ENCODE measurements at regions not wholly inside any gene's neighbourhood (a gene's known extent, or its start where the extent isn't known, plus 50 kb on each side); places are given as distances from the start of the nearest gene placed in this dataset.

GRCh38 chr12:14247166-14247565 is 118.3 kb upstream of the ATF7IP start:
- H3K4me3 Mint-ChIP-seq = no peak overlapping the region
- peaks cover 3% of the 10 kb centered on the region for H3K4me1 Mint-ChIP-seq
- H3K36me3 Mint-ChIP-seq = peaks cover 8% of the 10 kb centered on the region
- no peak overlapping the region for H3K27ac Mint-ChIP-seq
- no peaks in the 10 kb centered on the region for H3K27me3 Mint-ChIP-seq
- DNase-seq = no peak
- peaks cover 11% of the 10 kb centered on the region for H3K9me3 Mint-ChIP-seq

- no peak overlapping the region for H3K4me3 Mint-ChIP-seq
- H3K4me1 Mint-ChIP-seq = peaks cover 3% of the 10 kb centered on the region
Observed at GRCh38 chr12:14249368-14249767, 116.1 kb upstream of the ATF7IP start.

GRCh38 chr12:14252697-14253096 is 112.8 kb upstream of the ATF7IP start:
- DNase-seq = no peak
- H3K27ac Mint-ChIP-seq = peak overlapping the region; percentile 48
- no peak overlapping the region for H3K4me3 Mint-ChIP-seq

More at GRCh38 chr12:14249368-14249767, 116.1 kb upstream of the ATF7IP start:
- no peaks in the 10 kb centered on the region for H3K27me3 Mint-ChIP-seq
- no peak overlapping the region for H3K27ac Mint-ChIP-seq
- peaks cover under 1% of the 10 kb centered on the region for H3K36me3 Mint-ChIP-seq
- peaks cover 4% of the 10 kb centered on the region for H3K9me3 Mint-ChIP-seq
- no peak for DNase-seq

GRCh38 chr12:14253496-14253895 is 112.0 kb upstream of the ATF7IP start:
- Mint-ChIP-seq H3K36me3 (peaks cover 16% of the 10 kb centered on the region), H3K9me3 (peaks cover 9% of the 10 kb centered on the region), H3K27ac (no peak overlapping the region), H3K4me3 (no peak overlapping the region), H3K4me1 (peaks cover 42% of the 10 kb centered on the region), H3K27me3 (no peaks in the 10 kb centered on the region)
- DNase-seq = no peak

More at GRCh38 chr12:14252697-14253096, 112.8 kb upstream of the ATF7IP start:
- Mint-ChIP-seq H3K36me3 (peaks cover 8% of the 10 kb centered on the region), H3K9me3 (peaks cover 5% of the 10 kb centered on the region), H3K27me3 (no peaks in the 10 kb centered on the region), H3K4me1 (peaks cover 34% of the 10 kb centered on the region)

GRCh38 chr12:14254781-14255180 is 110.7 kb upstream of the ATF7IP start:
- DNase-seq = no peak
- Mint-ChIP-seq H3K4me1 (peaks cover 49% of the 10 kb centered on the region), H3K27me3 (no peaks in the 10 kb centered on the region), H3K4me3 (no peak overlapping the region), H3K27ac (peak overlapping the region; percentile 96), H3K36me3 (peaks cover 26% of the 10 kb centered on the region), H3K9me3 (peaks cover 16% of the 10 kb centered on the region)

- H3K27ac Mint-ChIP-seq = peak overlapping the region; percentile 96
- DNase-seq = peak; percentile 21
- peak overlapping the region; percentile 40 for H3K4me3 Mint-ChIP-seq
- H3K36me3 Mint-ChIP-seq = peaks cover 28% of the 10 kb centered on the region
- H3K9me3 Mint-ChIP-seq = peaks cover 17% of the 10 kb centered on the region
- H3K27me3 Mint-ChIP-seq = no peaks in the 10 kb centered on the region
- peaks cover 51% of the 10 kb centered on the region for H3K4me1 Mint-ChIP-seq
Observed at GRCh38 chr12:14256121-14256520, 109.4 kb upstream of the ATF7IP start.

- peaks cover 17% of the 10 kb centered on the region for H3K9me3 Mint-ChIP-seq
- peak; percentile 72 for DNase-seq
- H3K27ac Mint-ChIP-seq = peak overlapping the region; percentile 96
- peaks cover 28% of the 10 kb centered on the region for H3K36me3 Mint-ChIP-seq
- peak overlapping the region; percentile 22 for H3K4me3 Mint-ChIP-seq
- H3K27me3 Mint-ChIP-seq = no peaks in the 10 kb centered on the region
- H3K4me1 Mint-ChIP-seq = peaks cover 51% of the 10 kb centered on the region
Observed at GRCh38 chr12:14256555-14257169, 108.8 kb upstream of the ATF7IP start.

- H3K27ac Mint-ChIP-seq = peak overlapping the region; percentile 96
- DNase-seq = no peak
- H3K27me3 Mint-ChIP-seq = no peaks in the 10 kb centered on the region
- H3K4me1 Mint-ChIP-seq = peaks cover 53% of the 10 kb centered on the region
- peaks cover 20% of the 10 kb centered on the region for H3K9me3 Mint-ChIP-seq
- H3K4me3 Mint-ChIP-seq = peak overlapping the region; percentile 48
- H3K36me3 Mint-ChIP-seq = peaks cover 30% of the 10 kb centered on the region
Observed at GRCh38 chr12:14257303-14257733, 108.2 kb upstream of the ATF7IP start.

- Mint-ChIP-seq H3K4me3 (peak overlapping the region; percentile 48), H3K36me3 (peaks cover 32% of the 10 kb centered on the region), H3K9me3 (peaks cover 21% of the 10 kb centered on the region), H3K4me1 (peaks cover 55% of the 10 kb centered on the region), H3K27me3 (no peaks in the 10 kb centered on the region), H3K27ac (peak overlapping the region; percentile 96)
- peak; percentile 80 for DNase-seq
Observed at GRCh38 chr12:14257734-14258574, 107.5 kb upstream of the ATF7IP start.

- Mint-ChIP-seq H3K27me3 (no peaks in the 10 kb centered on the region), H3K36me3 (peaks cover 32% of the 10 kb centered on the region), H3K4me3 (no peak overlapping the region), H3K27ac (peak overlapping the region; percentile 96), H3K9me3 (peaks cover 21% of the 10 kb centered on the region), H3K4me1 (peaks cover 55% of the 10 kb centered on the region)
- DNase-seq = no peak
Observed at GRCh38 chr12:14258575-14258940, 106.9 kb upstream of the ATF7IP start.

- H3K36me3 Mint-ChIP-seq = peaks cover 34% of the 10 kb centered on the region
- H3K4me3 Mint-ChIP-seq = no peak overlapping the region
- peaks cover 57% of the 10 kb centered on the region for H3K4me1 Mint-ChIP-seq
- no peaks in the 10 kb centered on the region for H3K27me3 Mint-ChIP-seq
- no peak for DNase-seq
- H3K27ac Mint-ChIP-seq = no peak overlapping the region
- peaks cover 23% of the 10 kb centered on the region for H3K9me3 Mint-ChIP-seq
Observed at GRCh38 chr12:14259481-14260010, 105.9 kb upstream of the ATF7IP start.

GRCh38 chr12:14260011-14260993 is 105.2 kb upstream of the ATF7IP start:
- DNase-seq = no peak
- no peaks in the 10 kb centered on the region for H3K27me3 Mint-ChIP-seq
- H3K36me3 Mint-ChIP-seq = peaks cover 32% of the 10 kb centered on the region
- H3K27ac Mint-ChIP-seq = no peak overlapping the region
- peaks cover 50% of the 10 kb centered on the region for H3K4me1 Mint-ChIP-seq
- no peak overlapping the region for H3K4me3 Mint-ChIP-seq
- peaks cover 20% of the 10 kb centered on the region for H3K9me3 Mint-ChIP-seq

GRCh38 chr12:14261096-14261495 is 104.4 kb upstream of the ATF7IP start:
- Mint-ChIP-seq H3K27me3 (no peaks in the 10 kb centered on the region), H3K36me3 (peaks cover 32% of the 10 kb centered on the region), H3K4me3 (no peak overlapping the region), H3K4me1 (peaks cover 42% of the 10 kb centered on the region), H3K27ac (no peak overlapping the region), H3K9me3 (peaks cover 19% of the 10 kb centered on the region)
- DNase-seq = no peak

GRCh38 chr12:14261861-14262260 is 103.6 kb upstream of the ATF7IP start:
- Mint-ChIP-seq H3K4me3 (no peak overlapping the region), H3K4me1 (peaks cover 34% of the 10 kb centered on the region), H3K9me3 (peaks cover 19% of the 10 kb centered on the region), H3K27ac (no peak overlapping the region), H3K27me3 (no peaks in the 10 kb centered on the region), H3K36me3 (peaks cover 29% of the 10 kb centered on the region)
- no peak for DNase-seq

Measured in activated naive CD8-positive, alpha-beta T cell treated with anti-CD3 and anti-CD28 coated beads for 36 hours (primary cell).